GM10266 (cell line): ENCODE measurements at regions not wholly inside any gene's neighbourhood (a gene's known extent, or its start where the extent isn't known, plus 50 kb on each side); places are given as distances from the start of the nearest gene placed in this dataset.
"Not testable (repeated sequence)": the region's sequence is repeated elsewhere in the genome, so short reads cannot be mapped to it uniquely, and the experiment has no call there.

Experiments used
- DNase-seq: peaks from one replicate; pipeline ENCODE4 v3.0.0; 2012; ENCODE audit errors: extremely low spot score
- CTCF ChIP-seq: IDR thresholded peaks from 2 replicates; pipeline ENCODE4 v1.5.1; 2012; ENCODE audit warnings: mild to moderate bottlenecking, low read depth; ENCODE audit not compliant: control insufficient read depth, insufficient read depth; ENCODE audit errors: missing control alignments

- TF ChIP-seq CTCF = no peak
- DNase-seq = no peak
Observed at GRCh38 chr7:106752367-106752766, 91.4 kb upstream of the CCDC71L start.

DNA sequence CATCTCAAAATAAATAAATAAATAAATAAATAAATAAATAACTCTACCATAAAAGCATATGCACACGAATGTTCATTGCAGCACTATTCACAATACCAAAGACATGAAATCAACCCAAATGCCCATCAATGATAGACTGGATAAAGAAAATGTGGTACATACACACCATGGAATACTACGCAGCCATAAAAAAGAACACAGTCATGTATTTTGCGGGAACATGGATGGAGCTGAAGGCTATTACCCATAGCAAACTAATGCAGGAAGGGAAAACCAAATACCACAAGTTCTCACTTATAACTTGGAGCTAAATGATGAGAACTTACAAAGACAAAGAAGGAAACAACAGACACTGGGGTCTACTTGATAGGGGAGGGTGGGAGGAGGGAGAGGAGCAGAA lies 94.1 kb upstream of the CCDC71L start:
- not testable (repeated sequence) for DNase-seq

- DNase-seq = no peak
- TF ChIP-seq CTCF = no peak
Observed at GRCh38 chr7:106755641-106756040, 94.7 kb upstream of the CCDC71L start.

GRCh38 chr7:106756071-106756470 lies 95.1 kb upstream of the CCDC71L start:
- no peak for DNase-seq
- no peak for TF ChIP-seq CTCF

DNA sequence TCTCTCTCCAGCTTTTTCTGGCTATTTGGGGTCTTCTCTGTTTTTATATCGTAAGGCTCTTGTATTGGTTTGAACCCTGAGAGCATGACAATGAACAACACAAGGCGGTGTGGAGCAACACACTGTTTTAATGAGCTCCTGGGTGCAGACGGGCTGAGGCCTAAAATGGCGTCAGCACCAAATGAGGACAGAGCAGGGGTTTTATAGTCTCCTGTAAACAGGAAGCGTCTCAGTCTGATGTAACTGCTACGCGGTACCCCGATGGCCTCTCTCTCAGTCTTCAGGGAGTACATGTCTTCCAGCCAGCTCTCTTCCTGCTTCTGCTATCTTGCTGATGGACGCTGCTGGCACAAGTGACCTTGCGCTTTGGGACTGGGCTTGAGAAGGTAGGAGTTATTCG lies 95.9 kb upstream of the CCDC71L start:
- no peak for TF ChIP-seq CTCF
- DNase-seq = no peak

GRCh38 chr7:106757846-106758245 lies 96.9 kb upstream of the CCDC71L start:
- TF ChIP-seq CTCF = no peak
- no peak for DNase-seq

DNA sequence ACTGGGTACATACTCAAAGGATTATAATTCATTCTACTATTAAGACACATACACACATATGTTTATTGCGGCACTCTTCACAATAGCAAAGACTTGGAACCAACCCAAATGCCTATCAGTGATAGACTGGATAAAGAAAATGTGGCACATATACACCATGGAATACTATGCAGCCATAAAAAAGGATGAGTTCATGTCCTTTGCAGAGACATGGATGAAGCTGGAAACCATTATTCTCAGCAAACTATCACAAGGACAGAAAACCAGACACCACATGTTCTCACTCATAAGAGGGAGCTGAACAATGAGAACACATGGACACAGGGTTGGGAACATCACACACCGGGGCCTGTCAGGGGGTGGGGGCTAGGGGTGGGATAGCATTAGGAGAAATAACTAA lies 101.9 kb upstream of the CCDC71L start:
- not testable (repeated sequence) for DNase-seq

DNA sequence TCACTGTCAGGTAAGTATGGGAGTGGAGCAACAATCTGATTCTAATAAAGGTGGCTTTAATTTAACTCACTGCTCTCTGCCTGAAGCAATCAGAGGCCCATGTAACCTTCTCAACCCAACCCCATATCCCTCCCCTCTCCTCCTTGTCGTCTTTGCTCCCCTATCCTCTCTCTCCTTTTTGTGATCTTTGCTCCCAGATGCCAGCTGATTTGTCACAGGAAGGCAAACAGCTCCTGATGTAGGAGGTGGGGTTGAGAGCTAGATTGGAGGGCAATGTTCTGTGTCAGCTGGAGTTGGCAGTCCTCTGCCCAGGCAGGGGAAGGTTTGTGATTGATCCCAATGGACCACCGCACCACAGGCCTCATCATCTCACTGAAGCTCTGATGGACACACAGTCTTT lies 101.4 kb upstream of the PIK3CG start:
- no peak for TF ChIP-seq CTCF
- DNase-seq = no peak

- no peak for TF ChIP-seq CTCF
- no peak for DNase-seq
Observed at GRCh38 chr7:106765727-106766355, 99.2 kb upstream of the PIK3CG start.
